ENCODE measurements at regions not wholly inside any gene's neighbourhood (a gene's known extent, or its start where the extent isn't known, plus 50 kb on each side); places are given as distances from the start of the nearest gene placed in this dataset.

GRCh38 chr20:53884859-53885541 lies 185.4 kb downstream of the BCAS1 start:
- no peak overlapping the region for H3K4me3 ChIP-seq (ENCODE audit: insufficient read depth, low read depth, low read length)
- no peak overlapping the region for H3K56ac ChIP-seq (ENCODE audit: extremely low read depth, insufficient read depth, low read length)
- no TSS peak for BruUV-seq (replicated peaks)
- peak overlapping the region; percentile 26 for H2AFZ ChIP-seq (replicated peaks; ENCODE audit: low read length, poor library complexity)
- H3K27me3 ChIP-seq (ENCODE audit: control insufficient read depth, insufficient read depth, low read length) = no peaks in the 10 kb centered on the region
- H2AK5ac ChIP-seq (ENCODE audit: low read depth, low read length) = peak overlapping the region; percentile 59
- ChIA-PET POLR2A (ENCODE audit: unreplicated experiment) (interaction anchor here (0.6 kb wide), 1 partner anchor 15 kb away, joined by 4 read pairs; no protein-coding TSS in a partner anchor), CTCF (interaction anchor here (1.0 kb wide), 2 partner anchors 13 to 33 kb away, joined by 3 to 5 read pairs; no protein-coding TSS in a partner anchor)
- peak overlapping the region; percentile 49; the same call in 1 of the 2 replicates for H2BK120ac ChIP-seq (ENCODE audit: low read depth, low read length)
- WGBS, 2 experiments (ENCODE audit: extremely low coverage in 2 of 2, insufficient read length in 1 of 2) = 100% methylated on average over 1 of the region's 10 CpGs; no CpG with 5 or more reads in 1 of the 2 experiments
- H3K4me1 ChIP-seq (ENCODE audit: control insufficient read depth, insufficient read depth, low read length) = peaks cover 2% of the 10 kb centered on the region; the same call in 1 of the 2 replicates
- H4K8ac ChIP-seq (ENCODE audit: low read depth in 2 of 2, low read length in 2 of 2) = peak overlapping the region in 1 of 2 experiments; percentile 8; a peak in 1 of 4 replicates
- H3K36me3 ChIP-seq (ENCODE audit: control insufficient read depth, insufficient read depth, low read length) = no peaks in the 10 kb centered on the region
- H3K4ac ChIP-seq (ENCODE audit: low read depth, low read length) = peak overlapping the region; percentile 66
- H3K79me1 ChIP-seq (ENCODE audit: low read depth in 1 of 2, low read length in 2 of 2) = no peaks in the 10 kb centered on the region
- intact Hi-C loops (cut with micrococcal nuclease) = no loop called here
- H2AK9ac ChIP-seq (replicated peaks; ENCODE audit: low read depth, low read length, poor library complexity) = no peak overlapping the region
- H3K9me1 ChIP-seq (ENCODE audit: insufficient read depth, low read length) = peaks cover 10% of the 10 kb centered on the region
- no peak for DNase-seq
- H4K91ac ChIP-seq (ENCODE audit: insufficient read depth, low read depth, low read length) = peak overlapping the region; percentile 8; the same call in 1 of the 2 replicates
- H3K27ac ChIP-seq (ENCODE audit: insufficient read depth, low read length) = no peak overlapping the region
- H2BK20ac ChIP-seq (ENCODE audit: low read depth, low read length) = peak overlapping the region; percentile 67; the same call in 1 of the 2 replicates
- no peak overlapping the region for H3K23ac ChIP-seq (ENCODE audit: low read depth, low read length)
- H4K20me1 ChIP-seq (ENCODE audit: insufficient read depth, low read length) = no peaks in the 10 kb centered on the region
- H2BK15ac ChIP-seq (ENCODE audit: low read depth, low read length) = 0 out of 3 replicates have a peak overlapping the region, but pooled peaks have one; percentile 7
- H3K9me3 ChIP-seq (ENCODE audit: control insufficient read depth, insufficient read depth, low read length) = no peaks in the 10 kb centered on the region
- peak overlapping the region; percentile 50 for H3K14ac ChIP-seq (replicated peaks; ENCODE audit: low read depth, low read length)
- in situ Hi-C loops (cut with MboI; ENCODE audit: low sequenced_read_pairs) = no loop called here
- no peak overlapping the region for H3K18ac ChIP-seq (ENCODE audit: low read depth, low read length)
- H4K5ac ChIP-seq (ENCODE audit: low read depth, low read length) = no peak overlapping the region
- no peak overlapping the region for H2BK5ac ChIP-seq (ENCODE audit: low read depth, low read length, poor library complexity, severe bottlenecking)
- no peak overlapping the region for H3K4me2 ChIP-seq (ENCODE audit: low read depth, low read length)
- no peak for ATAC-seq (ENCODE audit: low read depth)
- dilution Hi-C loops (cut with HindIII; ENCODE audit: low sequenced_read_pairs, unreplicated experiment) = no loop called here
- H3K9ac ChIP-seq (ENCODE audit: low read depth, low read length) = no peak overlapping the region
- TF ChIP-seq RAD21 (IDR thresholded peaks at IDR 0.05; ENCODE audit: low read length) (no peak), CEBPB (IDR thresholded peaks at IDR 0.05; ENCODE audit: low read depth, low read length) (no peak), RFX5 (IDR thresholded peaks at IDR 0.05; ENCODE audit: low read depth, low read length) (no peak), CHD1 (IDR thresholded peaks at IDR 0.05; ENCODE audit: low read depth, low read length) (no peak), CTCF (conservative IDR thresholded peaks at IDR 0.05; ENCODE audit: low read depth, low read length) (no peak), SMC3 (IDR thresholded peaks at IDR 0.05; ENCODE audit: low read depth, low read length) (no peak), MAFK (IDR thresholded peaks at IDR 0.05; ENCODE audit: low read depth, low read length) (no peak), POLR2A (IDR thresholded peaks at IDR 0.05; ENCODE audit: low read depth, low read length) (no peak), RCOR1 (IDR thresholded peaks at IDR 0.05; ENCODE audit: insufficient replicate concordance, low read length) (no peak), USF2 (IDR thresholded peaks at IDR 0.05; ENCODE audit: low read depth, low read length) (no peak), NFE2L2 (IDR thresholded peaks at IDR 0.05; ENCODE audit: low read depth, low read length) (no peak), BHLHE40 (IDR thresholded peaks at IDR 0.05; ENCODE audit: low read depth, low read length) (no peak), MAZ (IDR thresholded peaks at IDR 0.05; ENCODE audit: borderline replicate concordance, low read depth, low read length) (no peak), MXI1 (IDR thresholded peaks at IDR 0.05; ENCODE audit: borderline replicate concordance, low read depth, low read length) (no peak), FOS (IDR thresholded peaks at IDR 0.05; ENCODE audit: low read depth, low read length) (no peak)

Measured in IMR-90 (cell line).